K562 (cell line): ENCODE measurements at regions not wholly inside any gene's neighbourhood (a gene's known extent, or its start where the extent isn't known, plus 50 kb on each side); places are given as distances from the start of the nearest gene placed in this dataset.

ENCODE experiments used
- ATAC-seq: fragments of 200-7000 bp; cut with Tn5 transposase; 3 replicates; pipeline ENCODE4 v1.9.1; 2020; ENCODE audit warnings: moderate library complexity
- BruUV-seq: library from RNA; stranded (reverse); fragments of 400-500 nt; replicated peaks from 2 replicates; lab custom pipeline; 2021; lab: Mats Ljungman, UMichigan
- CTCF ChIA-PET: fragments of 300-600 bp; formaldehyde crosslinking; extraction: SDS; loops from one replicate; lab custom pipeline; 2021; ENCODE audit warnings: low intra/inter-chr PET ratio; lab: Yijun Ruan, JAX
- POLR2A ChIA-PET: fragments of 300-600, 350-650 bp; sonication (Branson Sonifier 250); formaldehyde crosslinking; extraction: SDS; loops from one replicate; lab custom pipeline; 2021; ENCODE audit warnings: antibody characterized with exemption, inconsistent platforms; lab: Yijun Ruan, JAX
- DNase-seq, 4 experiments: peaks; one replicate each; pipeline versions ENCODE4 v3.0.0 to v3.0.0-alpha.2; 2011 to 2018; ENCODE audit warnings: low spot score in 3 of 4, mixed read lengths in 3 of 4; ENCODE audit errors: extremely low read depth in 1 of 4
- FAIRE-seq: peaks from 2 replicates; lab custom pipeline; 2011; peaks lifted over from hg19 to GRCh38; lab: Jason Lieb, UNC
- H2AFZ ChIP-seq: 2 replicates; pipeline ENCODE4 v1.6.0; 2011; ENCODE audit warnings: low read depth, low read length, control low read depth, inconsistent platforms
- H3K27ac ChIP-seq: fragments of 200-600 bp; 3 replicates; pipeline ENCODE4 v1.8.0; 2011; ENCODE audit warnings: low read depth, mild to moderate bottlenecking, control low read depth, inconsistent platforms, low read length, moderate library complexity, mixed read lengths; ENCODE audit errors: extremely low read depth
- H3K27me3 ChIP-seq, 2 experiments: fragments of 300-600 bp in 1 of 2; 2 replicates in 1 of 2; 3 replicates in 1 of 2; pipeline versions ENCODE4 v1.6.0 to v1.8.0; 2011; ENCODE audit warnings: inconsistent platforms in 2 of 2, low read length in 2 of 2, mild to moderate bottlenecking in 1 of 2, mixed read lengths in 1 of 2, moderate library complexity in 1 of 2; ENCODE audit not compliant: control insufficient read depth in 2 of 2, insufficient read depth in 2 of 2
- H3K36me3 ChIP-seq: fragments of 300-600 bp; 3 replicates; pipeline ENCODE4 v1.8.0; 2011; ENCODE audit warnings: mild to moderate bottlenecking, low read length, inconsistent platforms; ENCODE audit not compliant: control insufficient read depth, insufficient read depth
- H3K4me1 ChIP-seq, 2 experiments: fragments of 200-600 bp in 1 of 2; replicated peaks in 1 of 2; 2 replicates in 1 of 2; 3 replicates in 1 of 2; pipeline versions ENCODE4 v1.5.1 to v1.8.0; 2011; ENCODE audit warnings: inconsistent platforms in 2 of 2, low read length in 2 of 2, mild to moderate bottlenecking in 1 of 2, mixed read lengths in 1 of 2, moderate library complexity in 1 of 2; ENCODE audit not compliant: control insufficient read depth in 2 of 2, insufficient read depth in 2 of 2
- H3K4me2 ChIP-seq: 2 replicates; pipeline ENCODE4 v1.6.1; 2011; ENCODE audit warnings: low read length, control low read depth, inconsistent platforms, mixed read lengths; ENCODE audit not compliant: insufficient read depth
- H3K4me3 ChIP-seq: fragments of 200-600 bp; sonication (generic), shearing (Covaris generic); 2 replicates; pipeline ENCODE4 v1.5.1; 2016; ENCODE audit warnings: control low read depth, inconsistent platforms
- H3K79me2 ChIP-seq: fragments of 200-600 bp; 3 replicates; pipeline ENCODE4 v1.8.0; 2011; ENCODE audit warnings: low read length, inconsistent platforms; ENCODE audit not compliant: control insufficient read depth, insufficient read depth
- H3K9ac ChIP-seq, 2 experiments: 2 replicates each; pipeline versions ENCODE4 v1.6.0 to v1.6.1; 2011; ENCODE audit warnings: low read depth in 2 of 2, low read length in 2 of 2, control low read depth in 1 of 2, inconsistent platforms in 1 of 2, mild to moderate bottlenecking in 1 of 2, mixed read lengths in 1 of 2; ENCODE audit not compliant: insufficient read depth in 1 of 2
- H3K9me1 ChIP-seq: one replicate; pipeline ENCODE4 v1.6.0; 2011; ENCODE audit warnings: inconsistent platforms, mild to moderate bottlenecking, low read length, moderate library complexity; ENCODE audit not compliant: control insufficient read depth, insufficient read depth
- H3K9me3 ChIP-seq: replicated peaks from 2 replicates; pipeline ENCODE4 v1.5.1; 2011; ENCODE audit warnings: low read depth, low read length, inconsistent platforms; ENCODE audit not compliant: control insufficient read depth, insufficient read depth
- H4K20me1 ChIP-seq: replicated peaks from 2 replicates; pipeline ENCODE4 v1.6.1; 2011; ENCODE audit warnings: low read length, inconsistent platforms, mixed read lengths; ENCODE audit not compliant: control insufficient read depth, insufficient read depth
- ATF6 ChIP-seq: sonication (generic); formaldehyde crosslinking; IDR thresholded peaks from 2 replicates; pipeline ENCODE4 v1.4.0; 2020; ENCODE audit warnings: mild to moderate bottlenecking, missing genetic modification reagents
- BRD9 ChIP-seq: fragments of 450-650 bp; IDR thresholded peaks from 2 replicates; pipeline ENCODE4 v1.6.1; 2018; ENCODE audit warnings: low read depth; ENCODE audit not compliant: partially characterized antibody
- CBX3 ChIP-seq, 2 experiments: IDR thresholded peaks; 1 replicate in 1 of 2; 2 replicates in 1 of 2; pipeline ENCODE4 v1.6.1; 2012; ENCODE audit warnings: inconsistent platforms in 2 of 2, low read length in 2 of 2, borderline replicate concordance in 1 of 2, control low read depth in 1 of 2
- EZH2 ChIP-seq: IDR thresholded peaks from 2 replicates; pipeline ENCODE4 v1.6.1; 2012; ENCODE audit warnings: low read depth, mild to moderate bottlenecking, inconsistent platforms, low read length, borderline replicate concordance
- FOXP1 ChIP-seq: sonication (generic); formaldehyde crosslinking; IDR thresholded peaks from 2 replicates; pipeline ENCODE4 v1.8.0; 2022; ENCODE audit warnings: mild to moderate bottlenecking, missing genetic modification reagents
- KLF1 ChIP-seq: fragments of 450-650 bp; IDR thresholded peaks from 2 replicates; pipeline ENCODE4 v1.6.1; 2016; ENCODE audit warnings: missing genetic modification characterization, missing compliant biosample characterization
- LARP7 ChIP-seq: fragments of 450-650 bp; IDR thresholded peaks from 2 replicates; pipeline ENCODE4 v1.6.1; 2016
- PHTF2 ChIP-seq: fragments of 250-450 bp; sonication (Bioruptor Pico); IDR thresholded peaks from 2 replicates; pipeline ENCODE4 v1.5.0; 2021; ENCODE audit warnings: mild to moderate bottlenecking
- YY1 ChIP-seq, 3 experiments: IDR thresholded peaks; 2 replicates each; pipeline ENCODE4 v1.6.1; 2011; ENCODE audit warnings: low read length in 2 of 3, mild to moderate bottlenecking in 2 of 3, moderate library complexity in 2 of 3, borderline replicate concordance in 1 of 3, control low read depth in 1 of 3, low read depth in 1 of 3; ENCODE audit not compliant: insufficient read depth in 3 of 3, insufficient replicate concordance in 2 of 3, control insufficient read depth in 1 of 3, insufficient read length in 1 of 3; ENCODE audit errors: extremely low read depth in 1 of 3
- ZNF324 ChIP-seq: fragments of 250-450 bp; sonication (Bioruptor Pico); IDR thresholded peaks from 2 replicates; pipeline ENCODE4 v1.4.0; 2020; ENCODE audit warnings: mild to moderate bottlenecking
- ZNF57 ChIP-seq: fragments of 450-650 bp; formaldehyde crosslinking; IDR thresholded peaks from 2 replicates; pipeline ENCODE4 v1.4.0; 2020; ENCODE audit warnings: mild to moderate bottlenecking, moderate library complexity
- ZNF695 ChIP-seq: fragments of 450-650 bp; formaldehyde crosslinking; IDR thresholded peaks from 2 replicates; pipeline ENCODE4 v1.4.0; 2020; ENCODE audit warnings: mild to moderate bottlenecking, moderate library complexity
- WGBS: fragments of 100-300 bp; shearing (Covaris generic); methylation state at CpG from one replicate; pipeline ENCODE4 v1.1.6; 2016; ENCODE audit warnings: low coverage, mixed read lengths; ENCODE audit not compliant: insufficient coverage; ENCODE audit errors: missing lambda C conversion rate; 5-methylcytosine and 5-hydroxymethylcytosine counted together
- in situ Hi-C: fragments of 300-500 bp; cut with MboI; formaldehyde crosslinking; loops from 4 replicates; pipeline ENCODE4 v1.15.0; 2018; ENCODE audit warnings: inconsistent platforms, mixed read lengths
- intact Hi-C: fragments of 100-400 bp; cut with micrococcal nuclease; formaldehyde crosslinking; loops from 2 replicates; pipeline ENCODE4 v1.14.2; 2022
- TF ChIP-seq, protein P1 (sequence below): sonication (generic); formaldehyde crosslinking; IDR thresholded peaks from 2 replicates; pipeline ENCODE4 v1.8.1; 2023; ENCODE audit warnings: mild to moderate bottlenecking, missing genetic modification reagents, moderate library complexity
- TF ChIP-seq, protein P2 (sequence below): fragments of 250-450 bp; sonication (Bioruptor Pico); IDR thresholded peaks from 2 replicates; pipeline ENCODE4 v1.5.0; 2021; ENCODE audit warnings: mild to moderate bottlenecking, borderline replicate concordance

GRCh38 chr13:73355134-73355533 lies 296.3 kb downstream of the KLF5 start:
- H2AFZ ChIP-seq, result no peak overlapping the region
- ChIA-PET CTCF (no interaction called here), POLR2A (no interaction called here)
- FAIRE-seq (no peak), DNase-seq (no peak), ATAC-seq (no peak)
- TF ChIP-seq CBX3 (IDR thresholded peaks at IDR 0.05; ENCODE audit: borderline replicate concordance in 1 of 2, low read length in 2 of 2) (no peak), ATF6 (CRISPR knock-in tag) (no peak), FOXP1 (CRISPR knock-in tag) (no peak), ZNF57 (CRISPR knock-in tag) (no peak), ZNF695 (no peak), LARP7 (no peak), EZH2 (no peak), KLF1 (no peak), ZNF324 (CRISPR knock-in tag) (no peak), PHTF2 (CRISPR knock-in tag) (no peak), YY1 (IDR thresholded peaks at IDR 0.05; ENCODE audit: borderline replicate concordance in 1 of 3, control insufficient read depth in 1 of 3, extremely low read depth in 1 of 3, insufficient read depth in 3 of 3, insufficient read length in 1 of 3, insufficient replicate concordance in 2 of 3, low read depth in 1 of 3, low read length in 2 of 3) (no peak), BRD9 (no peak)
- TF ChIP-seq, protein P1, sequence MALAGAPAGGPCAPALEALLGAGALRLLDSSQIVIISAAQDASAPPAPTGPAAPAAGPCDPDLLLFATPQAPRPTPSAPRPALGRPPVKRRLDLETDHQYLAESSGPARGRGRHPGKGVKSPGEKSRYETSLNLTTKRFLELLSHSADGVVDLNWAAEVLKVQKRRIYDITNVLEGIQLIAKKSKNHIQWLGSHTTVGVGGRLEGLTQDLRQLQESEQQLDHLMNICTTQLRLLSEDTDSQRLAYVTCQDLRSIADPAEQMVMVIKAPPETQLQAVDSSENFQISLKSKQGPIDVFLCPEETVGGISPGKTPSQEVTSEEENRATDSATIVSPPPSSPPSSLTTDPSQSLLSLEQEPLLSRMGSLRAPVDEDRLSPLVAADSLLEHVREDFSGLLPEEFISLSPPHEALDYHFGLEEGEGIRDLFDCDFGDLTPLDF (CRISPR knock-in tag), result no peak
- TF ChIP-seq, protein P2, sequence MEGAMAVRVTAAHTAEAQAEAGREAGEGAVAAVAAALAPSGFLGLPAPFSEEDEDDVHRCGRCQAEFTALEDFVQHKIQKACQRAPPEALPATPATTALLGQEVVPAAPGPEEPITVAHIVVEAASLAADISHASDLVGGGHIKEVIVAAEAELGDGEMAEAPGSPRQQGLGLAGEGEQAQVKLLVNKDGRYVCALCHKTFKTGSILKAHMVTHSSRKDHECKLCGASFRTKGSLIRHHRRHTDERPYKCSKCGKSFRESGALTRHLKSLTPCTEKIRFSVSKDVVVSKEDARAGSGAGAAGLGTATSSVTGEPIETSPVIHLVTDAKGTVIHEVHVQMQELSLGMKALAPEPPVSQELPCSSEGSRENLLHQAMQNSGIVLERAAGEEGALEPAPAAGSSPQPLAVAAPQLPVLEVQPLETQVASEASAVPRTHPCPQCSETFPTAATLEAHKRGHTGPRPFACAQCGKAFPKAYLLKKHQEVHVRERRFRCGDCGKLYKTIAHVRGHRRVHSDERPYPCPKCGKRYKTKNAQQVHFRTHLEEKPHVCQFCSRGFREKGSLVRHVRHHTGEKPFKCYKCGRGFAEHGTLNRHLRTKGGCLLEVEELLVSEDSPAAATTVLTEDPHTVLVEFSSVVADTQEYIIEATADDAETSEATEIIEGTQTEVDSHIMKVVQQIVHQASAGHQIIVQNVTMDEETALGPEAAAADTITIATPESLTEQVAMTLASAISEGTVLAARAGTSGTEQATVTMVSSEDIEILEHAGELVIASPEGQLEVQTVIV (CRISPR knock-in tag), result no peak
- no peak overlapping the region for H3K9ac ChIP-seq
- H3K27ac ChIP-seq, result no peak overlapping the region
- H3K4me1 ChIP-seq, result no peaks in the 10 kb centered on the region
- no peak overlapping the region for H3K4me2 ChIP-seq
- in situ Hi-C loops, result no loop called here
- H3K9me1 ChIP-seq, result no peaks in the 10 kb centered on the region
- H3K9me3 ChIP-seq, result no peaks in the 10 kb centered on the region
- no peak overlapping the region for H3K4me3 ChIP-seq
- no TSS peak for BruUV-seq
- H4K20me1 ChIP-seq, result no peaks in the 10 kb centered on the region
- no peaks in the 10 kb centered on the region for H3K36me3 ChIP-seq
- intact Hi-C loops, result no loop called here
- 0% methylated on average over 2 of the region's 2 CpGs for WGBS
- no peaks in the 10 kb centered on the region for H3K79me2 ChIP-seq
- no peaks in the 10 kb centered on the region for H3K27me3 ChIP-seq
